ENCODE measurements at regions not wholly inside any gene's neighbourhood (a gene's known extent, or its start where the extent isn't known, plus 50 kb on each side); places are given as distances from the start of the nearest gene placed in this dataset.

- no peak overlapping the region for H4K8ac ChIP-seq (ENCODE audit: low read depth in 2 of 2, low read length in 2 of 2)
- no peak overlapping the region for H2AK9ac ChIP-seq (replicated peaks; ENCODE audit: low read depth, low read length, poor library complexity)
- no peaks in the 10 kb centered on the region for H3K4me1 ChIP-seq (ENCODE audit: control insufficient read depth, insufficient read depth, low read length)
- no peak overlapping the region for H2BK15ac ChIP-seq (ENCODE audit: low read depth, low read length)
- H2AK5ac ChIP-seq (ENCODE audit: low read depth, low read length) = no peak overlapping the region
- H3K4me3 ChIP-seq (ENCODE audit: insufficient read depth, low read depth, low read length) = no peak overlapping the region
- no peak overlapping the region for H4K5ac ChIP-seq (ENCODE audit: low read depth, low read length)
- ChIA-PET POLR2A (ENCODE audit: unreplicated experiment) (no interaction called here), CTCF (no interaction called here)
- no peaks in the 10 kb centered on the region for H3K36me3 ChIP-seq (ENCODE audit: control insufficient read depth, insufficient read depth, low read length)
- intact Hi-C loops (cut with micrococcal nuclease) (no loop called here), in situ Hi-C loops (cut with MboI; ENCODE audit: low sequenced_read_pairs) (no loop called here), dilution Hi-C loops (cut with HindIII; ENCODE audit: low sequenced_read_pairs, unreplicated experiment) (no loop called here)
- no peaks in the 10 kb centered on the region for H3K9me1 ChIP-seq (ENCODE audit: insufficient read depth, low read length)
- no peak overlapping the region for H2AFZ ChIP-seq (replicated peaks; ENCODE audit: low read length, poor library complexity)
- no peak for ATAC-seq (ENCODE audit: low read depth)
- H3K56ac ChIP-seq (ENCODE audit: extremely low read depth, insufficient read depth, low read length) = no peak overlapping the region
- WGBS, 2 experiments (ENCODE audit: extremely low coverage in 2 of 2, insufficient read length in 1 of 2) = no CpG with 5 or more reads among the region's 1 CpG
- H2BK5ac ChIP-seq (ENCODE audit: low read depth, low read length, poor library complexity, severe bottlenecking) = no peak overlapping the region
- DNase-seq = no peak
- peaks cover 10% of the 10 kb centered on the region for H3K27me3 ChIP-seq (ENCODE audit: control insufficient read depth, insufficient read depth, low read length)
- no peaks in the 10 kb centered on the region for H3K79me1 ChIP-seq (ENCODE audit: low read depth in 1 of 2, low read length in 2 of 2)
- no peak overlapping the region for H3K14ac ChIP-seq (replicated peaks; ENCODE audit: low read depth, low read length)
- H3K4ac ChIP-seq (ENCODE audit: low read depth, low read length) = no peak overlapping the region
- TF ChIP-seq MAZ (IDR thresholded peaks at IDR 0.05; ENCODE audit: borderline replicate concordance, low read depth, low read length) = no peak
- no peak for TF ChIP-seq MAFK (IDR thresholded peaks at IDR 0.05; ENCODE audit: low read depth, low read length)
- no peak for TF ChIP-seq ELK1 (IDR thresholded peaks at IDR 0.05; ENCODE audit: borderline replicate concordance, low read depth, low read length)
- TF ChIP-seq NFE2L2 (IDR thresholded peaks at IDR 0.05; ENCODE audit: low read depth, low read length) = no peak
- no peak for TF ChIP-seq MXI1 (IDR thresholded peaks at IDR 0.05; ENCODE audit: borderline replicate concordance, low read depth, low read length)
- no peak for TF ChIP-seq FOS (IDR thresholded peaks at IDR 0.05; ENCODE audit: low read depth, low read length)
- no peak for TF ChIP-seq USF2 (IDR thresholded peaks at IDR 0.05; ENCODE audit: low read depth, low read length)
- no peak for TF ChIP-seq RAD21 (IDR thresholded peaks at IDR 0.05; ENCODE audit: low read length)
- TF ChIP-seq BHLHE40 (IDR thresholded peaks at IDR 0.05; ENCODE audit: low read depth, low read length) = no peak
- no peak for TF ChIP-seq CTCF (conservative IDR thresholded peaks at IDR 0.05; ENCODE audit: low read depth, low read length)
- no peak for TF ChIP-seq RCOR1 (IDR thresholded peaks at IDR 0.05; ENCODE audit: insufficient replicate concordance, low read length)
- TF ChIP-seq CHD1 (IDR thresholded peaks at IDR 0.05; ENCODE audit: low read depth, low read length) = no peak
- TF ChIP-seq POLR2A (IDR thresholded peaks at IDR 0.05; ENCODE audit: low read depth, low read length) = no peak
- H4K20me1 ChIP-seq (ENCODE audit: insufficient read depth, low read length) = no peaks in the 10 kb centered on the region
- no peak overlapping the region for H3K9ac ChIP-seq (ENCODE audit: low read depth, low read length)
- BruUV-seq (replicated peaks) = no TSS peak
- no peak overlapping the region for H3K4me2 ChIP-seq (ENCODE audit: low read depth, low read length)
- H3K9me3 ChIP-seq (ENCODE audit: control insufficient read depth, insufficient read depth, low read length) = peaks cover 4% of the 10 kb centered on the region
- no peak overlapping the region for H2BK20ac ChIP-seq (ENCODE audit: low read depth, low read length)
- H3K18ac ChIP-seq (ENCODE audit: low read depth, low read length) = no peak overlapping the region
- H3K27ac ChIP-seq (ENCODE audit: insufficient read depth, low read length) = no peak overlapping the region
- H2BK120ac ChIP-seq (ENCODE audit: low read depth, low read length) = no peak overlapping the region
- H4K91ac ChIP-seq (ENCODE audit: insufficient read depth, low read depth, low read length) = no peak overlapping the region
- no peak overlapping the region for H3K23ac ChIP-seq (ENCODE audit: low read depth, low read length)
Observed at GRCh38 chr17:45731459-45731858, 52.7 kb upstream of the CRHR1 start.
